Sigmoid colon (tissue), 4 donors: ENCODE measurements at regions not wholly inside any gene's neighbourhood (a gene's known extent, or its start where the extent isn't known, plus 50 kb on each side); places are given as distances from the start of the nearest gene placed in this dataset.

ENCODE experiments used
- CTCF ChIP-seq, 4 experiments: fragments of 450-650 bp in 3 of 4; fragments of 200-600 bp in 1 of 4; IDR thresholded peaks; one replicate each; pipeline ENCODE4 v1.5.1; 2016 to 2019; ENCODE audit warnings: antibody characterized with exemption in 4 of 4, mild to moderate bottlenecking in 3 of 4, moderate library complexity in 2 of 4
- EP300 ChIP-seq, 4 donors: sonication (generic); formaldehyde crosslinking; IDR thresholded peaks; one replicate each; pipeline ENCODE4 v1.6.1; 2017; ENCODE audit warnings: antibody characterized with exemption in 4 of 4

GRCh38 chr17:6936370-6937028 is 59.4 kb upstream of the ALOX12 start:
- TF ChIP-seq CTCF (IDR thresholded peaks at IDR 0.05) (no peak), EP300 (IDR thresholded peaks at IDR 0.05) (no peak)
